Transverse colon (tissue), 4 donors: ENCODE measurements at regions not wholly inside any gene's neighbourhood (a gene's known extent, or its start where the extent isn't known, plus 50 kb on each side); places are given as distances from the start of the nearest gene placed in this dataset.

Experiments
- CTCF ChIP-seq, 5 experiments: fragments of 200-600 bp in 3 of 5; fragments of 450-650 bp in 2 of 5; sonication (generic) in 3 of 5; IDR thresholded peaks; 1 replicate in 2 of 5; 2 replicates in 3 of 5; pipeline ENCODE4 v1.5.1; 2016 to 2017; ENCODE audit warnings: antibody characterized with exemption in 5 of 5, inconsistent platforms in 3 of 5, mild to moderate bottlenecking in 2 of 5, moderate library complexity in 1 of 5
- EP300 ChIP-seq: sonication (generic); formaldehyde crosslinking; IDR thresholded peaks from one replicate; pipeline ENCODE4 v1.6.1; 2017; ENCODE audit warnings: antibody characterized with exemption, low read depth
- POLR2A ChIP-seq: fragments of 450-650 bp; IDR thresholded peaks from one replicate; pipeline ENCODE4 v1.6.1; 2016; ENCODE audit warnings: antibody characterized with exemption, mild to moderate bottlenecking, moderate library complexity
- POLR2AphosphoS5 ChIP-seq, 3 donors: sonication (generic); formaldehyde crosslinking; IDR thresholded peaks; one replicate each; pipeline ENCODE4 v1.6.1; 2016; ENCODE audit warnings: antibody characterized with exemption in 3 of 3

- no peak for TF ChIP-seq POLR2A
- TF ChIP-seq POLR2AphosphoS5 (IDR thresholded peaks at IDR 0.05) = no peak
- no peak for TF ChIP-seq CTCF (IDR thresholded peaks at IDR 0.05)
- no peak for TF ChIP-seq EP300
These were observed 196.5 kb downstream of the TANC2 start for GRCh38 chr17:63162406-63163157.
